GM21360 (cell line): ENCODE measurements at regions not wholly inside any gene's neighbourhood (a gene's known extent, or its start where the extent isn't known, plus 50 kb on each side); places are given as distances from the start of the nearest gene placed in this dataset.

Experiments
- ATAC-seq: cut with Tn5 transposase; IDR thresholded peaks from one replicate; pipeline ENCODE4 v1.9.1; 2021; ENCODE audit warnings: mild to moderate bottlenecking, moderate library complexity; ENCODE audit not compliant: unreplicated experiment

GRCh38 chr11:116421529-116422185 lies 351.1 kb downstream of the BUD13 start:
- no peak for ATAC-seq

GRCh38 chr11:116420770-116421528 lies 351.8 kb downstream of the BUD13 start:
- ATAC-seq = no peak

GRCh38 chr11:116420030-116420429 lies 352.8 kb downstream of the BUD13 start:
- ATAC-seq = no peak

- no peak for ATAC-seq
These were observed 354.3 kb downstream of the BUD13 start for GRCh38 chr11:116418388-116419041.

GRCh38 chr11:116416852-116417251 lies 355.9 kb downstream of the BUD13 start:
- no peak for ATAC-seq

- no peak for ATAC-seq
These were observed 357.7 kb downstream of the BUD13 start for GRCh38 chr11:116415095-116415494.

GRCh38 chr11:116414357-116414880 lies 358.4 kb downstream of the BUD13 start:
- no peak for ATAC-seq

- no peak for ATAC-seq
These were observed 359.2 kb downstream of the BUD13 start for GRCh38 chr11:116413301-116414242.

GRCh38 chr11:116412118-116412889 lies 360.5 kb downstream of the BUD13 start:
- ATAC-seq = no peak

- no peak for ATAC-seq
These were observed 363.5 kb downstream of the BUD13 start for GRCh38 chr11:116409238-116409637.

- ATAC-seq = no peak
These were observed 366.7 kb downstream of the BUD13 start for GRCh38 chr11:116406042-116406441.

GRCh38 chr11:116404462-116404798 lies 368.4 kb downstream of the BUD13 start:
- ATAC-seq = no peak

GRCh38 chr11:116403794-116404461 lies 368.9 kb downstream of the BUD13 start:
- no peak for ATAC-seq

- no peak for ATAC-seq
These were observed 372.7 kb downstream of the BUD13 start for GRCh38 chr11:116400081-116400480.

GRCh38 chr11:116397602-116398084 lies 375.1 kb downstream of the BUD13 start:
- no peak for ATAC-seq

GRCh38 chr11:116396331-116396730 lies 376.5 kb downstream of the BUD13 start:
- no peak for ATAC-seq

GRCh38 chr11:116394022-116394421 lies 378.8 kb downstream of the BUD13 start:
- ATAC-seq = no peak

- ATAC-seq = no peak
These were observed 381.8 kb downstream of the BUD13 start for GRCh38 chr11:116390963-116391362.

GRCh38 chr11:116388146-116388545 lies 384.6 kb downstream of the BUD13 start:
- no peak for ATAC-seq
